Panc1 (cell line): ENCODE measurements at regions not wholly inside any gene's neighbourhood (a gene's known extent, or its start where the extent isn't known, plus 50 kb on each side); places are given as distances from the start of the nearest gene placed in this dataset.

ENCODE experiments used
- POLR2AphosphoS5 ChIP-seq: IDR thresholded peaks from 2 replicates; pipeline ENCODE4 v1.6.1; 2012; ENCODE audit warnings: mild to moderate bottlenecking, low read depth, low read length, moderate library complexity
- SIN3A ChIP-seq: IDR thresholded peaks from 2 replicates; pipeline ENCODE4 v1.6.1; 2012; ENCODE audit warnings: low read depth, mild to moderate bottlenecking, low read length, moderate library complexity, borderline replicate concordance; ENCODE audit not compliant: insufficient read depth
- TF ChIP-seq, protein P1 (sequence below): fragments of 450-650 bp; IDR thresholded peaks from 2 replicates; pipeline ENCODE4 v1.5.1; 2017; ENCODE audit warnings: mild to moderate bottlenecking

DNA sequence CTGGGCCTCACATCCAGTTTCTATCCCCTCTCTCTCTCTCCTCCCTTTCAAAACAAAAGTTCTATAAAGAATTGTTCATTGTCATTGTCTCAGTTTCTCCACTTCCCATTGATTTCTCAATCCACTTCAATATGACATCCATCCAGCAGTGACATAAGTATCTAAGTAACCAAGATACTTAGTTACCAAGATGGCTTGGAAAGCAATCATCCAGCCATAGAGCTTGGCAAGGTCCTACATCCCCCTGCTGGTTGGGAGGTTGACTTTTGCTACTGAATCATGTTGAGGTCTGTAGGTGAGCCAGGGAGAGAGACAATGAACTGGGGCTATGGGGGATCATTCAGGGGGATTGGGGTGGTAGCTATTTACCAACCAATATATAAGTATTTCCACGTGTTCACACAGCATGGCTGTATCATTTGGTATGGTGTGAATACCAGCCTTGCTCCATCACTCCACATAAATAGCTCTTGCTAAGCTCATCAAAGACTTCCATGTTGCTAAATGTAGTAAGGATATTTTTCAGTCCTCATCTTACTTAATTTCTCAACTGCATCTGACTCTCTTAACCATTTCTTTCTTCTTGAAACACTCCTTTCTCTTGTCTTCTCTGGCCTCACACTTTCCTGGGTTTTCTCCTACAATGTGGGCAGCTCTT, 58.8 kb upstream of the NTRK3 start:
- TF ChIP-seq, protein P1, sequence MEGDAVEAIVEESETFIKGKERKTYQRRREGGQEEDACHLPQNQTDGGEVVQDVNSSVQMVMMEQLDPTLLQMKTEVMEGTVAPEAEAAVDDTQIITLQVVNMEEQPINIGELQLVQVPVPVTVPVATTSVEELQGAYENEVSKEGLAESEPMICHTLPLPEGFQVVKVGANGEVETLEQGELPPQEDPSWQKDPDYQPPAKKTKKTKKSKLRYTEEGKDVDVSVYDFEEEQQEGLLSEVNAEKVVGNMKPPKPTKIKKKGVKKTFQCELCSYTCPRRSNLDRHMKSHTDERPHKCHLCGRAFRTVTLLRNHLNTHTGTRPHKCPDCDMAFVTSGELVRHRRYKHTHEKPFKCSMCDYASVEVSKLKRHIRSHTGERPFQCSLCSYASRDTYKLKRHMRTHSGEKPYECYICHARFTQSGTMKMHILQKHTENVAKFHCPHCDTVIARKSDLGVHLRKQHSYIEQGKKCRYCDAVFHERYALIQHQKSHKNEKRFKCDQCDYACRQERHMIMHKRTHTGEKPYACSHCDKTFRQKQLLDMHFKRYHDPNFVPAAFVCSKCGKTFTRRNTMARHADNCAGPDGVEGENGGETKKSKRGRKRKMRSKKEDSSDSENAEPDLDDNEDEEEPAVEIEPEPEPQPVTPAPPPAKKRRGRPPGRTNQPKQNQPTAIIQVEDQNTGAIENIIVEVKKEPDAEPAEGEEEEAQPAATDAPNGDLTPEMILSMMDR = no peak
- TF ChIP-seq SIN3A = no peak
- no peak for TF ChIP-seq POLR2AphosphoS5
